Glomerular endothelial cell (primary cell): ENCODE measurements at regions not wholly inside any gene's neighbourhood (a gene's known extent, or its start where the extent isn't known, plus 50 kb on each side); places are given as distances from the start of the nearest gene placed in this dataset.
"Not testable (repeated sequence)": the region's sequence is repeated elsewhere in the genome, so short reads cannot be mapped to it uniquely, and the experiment has no call there.

ENCODE experiments used
- DNase-seq: peaks from one replicate; pipeline ENCODE4 v3.0.0-alpha.2; 2011; ENCODE audit warnings: low read depth, low spot score; ENCODE audit errors: extremely low read depth

GRCh38 chr4:43089730-43090129, 197.2 kb downstream of the GRXCR1 start:
- no peak for DNase-seq

- DNase-seq, result no peak
Measured at GRCh38 chr4:43103048-43103447, 210.5 kb downstream of the GRXCR1 start.

- no peak for DNase-seq
Measured at GRCh38 chr4:43112139-43112538, 219.6 kb downstream of the GRXCR1 start.

GRCh38 chr4:43113196-43113595, 220.7 kb downstream of the GRXCR1 start:
- no peak for DNase-seq

GRCh38 chr4:43126595-43126994, 234.1 kb downstream of the GRXCR1 start:
- DNase-seq, result no peak

GRCh38 chr4:43130228-43131021, 237.9 kb downstream of the GRXCR1 start:
- DNase-seq, result no peak

GRCh38 chr4:43132010-43132582, 239.6 kb downstream of the GRXCR1 start:
- peak; percentile 4 for DNase-seq

- DNase-seq, result no peak
Measured at GRCh38 chr4:43133566-43133965, 241.1 kb downstream of the GRXCR1 start.

- no peak for DNase-seq
Measured at GRCh38 chr4:43136752-43137151, 244.2 kb downstream of the GRXCR1 start.

- DNase-seq, result no peak
Measured at GRCh38 chr4:43146198-43146597, 253.7 kb downstream of the GRXCR1 start.

- DNase-seq, result no peak
Measured at GRCh38 chr4:43148481-43148880, 256.0 kb downstream of the GRXCR1 start.

GRCh38 chr4:43163101-43163792, 270.7 kb downstream of the GRXCR1 start:
- no peak for DNase-seq

- DNase-seq, result no peak
Measured at GRCh38 chr4:43189741-43190140, 297.2 kb downstream of the GRXCR1 start.

GRCh38 chr4:43212576-43212975, 320.1 kb downstream of the GRXCR1 start:
- not testable (repeated sequence) for DNase-seq

- no peak for DNase-seq
Measured at GRCh38 chr4:43223820-43224219, 331.3 kb downstream of the GRXCR1 start.

GRCh38 chr4:43224559-43224958, 332.0 kb downstream of the GRXCR1 start:
- DNase-seq, result no peak

GRCh38 chr4:43233321-43233720, 340.8 kb downstream of the GRXCR1 start:
- DNase-seq, result no peak

- no peak for DNase-seq
Measured at GRCh38 chr4:43234626-43235415, 342.3 kb downstream of the GRXCR1 start.

- no peak for DNase-seq
Measured at GRCh38 chr4:43238008-43238407, 345.5 kb downstream of the GRXCR1 start.

GRCh38 chr4:43238585-43238984, 346.1 kb downstream of the GRXCR1 start:
- DNase-seq, result no peak

- DNase-seq, result no peak
Measured at GRCh38 chr4:43241104-43241503, 348.6 kb downstream of the GRXCR1 start.
